ENCODE measurements at regions not wholly inside any gene's neighbourhood (a gene's known extent, or its start where the extent isn't known, plus 50 kb on each side); places are given as distances from the start of the nearest gene placed in this dataset.

DNA sequence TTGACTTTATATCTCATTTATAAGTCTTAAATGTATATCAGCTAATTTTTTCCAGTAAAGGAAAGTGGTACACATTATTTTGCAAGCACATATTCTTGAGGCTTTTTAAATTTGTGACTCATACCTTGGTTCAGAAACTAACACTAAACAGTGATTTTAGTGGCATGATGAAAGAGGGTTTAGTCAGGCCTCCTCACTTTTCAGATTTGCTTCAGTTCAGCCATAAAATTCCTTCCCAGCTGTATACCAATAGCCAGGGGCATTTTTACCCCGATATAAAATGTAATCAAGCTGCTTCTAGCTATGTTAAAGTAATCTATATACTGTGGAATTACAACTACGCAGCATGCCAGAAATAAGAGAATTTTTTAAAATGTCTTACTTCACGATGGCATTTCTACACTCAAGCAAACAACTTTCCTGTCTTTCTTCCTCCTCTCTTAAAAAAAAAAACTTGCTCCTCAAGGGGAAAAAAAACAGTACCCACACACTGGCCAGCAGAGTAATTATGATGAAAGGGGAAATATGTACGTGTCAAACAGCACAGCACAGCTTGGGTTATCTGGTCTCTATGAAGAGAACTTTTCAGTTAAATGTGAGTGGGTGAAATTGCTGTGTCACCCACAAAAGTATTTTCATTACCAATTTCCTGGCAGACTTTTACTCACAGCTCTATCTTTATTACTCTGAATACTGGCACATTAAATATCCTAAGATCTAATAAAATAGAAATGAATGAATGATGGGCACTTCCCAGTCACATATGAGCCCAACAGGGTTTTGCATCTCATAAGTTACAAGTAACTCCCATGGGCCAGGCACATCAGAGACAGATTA, 244.8 kb upstream of the TENT5A start:
- no TSS peak for BruUV-seq (replicated peaks)
- POLR2A ChIA-PET: no interaction called here

GRCh38 chr6:81996414-81996813, 243.9 kb upstream of the TENT5A start:
- H3K9ac ChIP-seq (replicated peaks; ENCODE audit: extremely low read depth, insufficient read depth, low read length): no peak overlapping the region
- POLR2A ChIA-PET: no interaction called here

More for the DNA sequence above, 244.8 kb upstream of the TENT5A start:
- H3K9ac ChIP-seq (replicated peaks; ENCODE audit: extremely low read depth, insufficient read depth, low read length): no peak overlapping the region
- no peaks in the 10 kb centered on the region for H3K36me3 ChIP-seq (ENCODE audit: control insufficient read depth in 2 of 2, extremely low read depth in 1 of 2, insufficient read depth in 2 of 2, low read length in 2 of 2)
- intact Hi-C loops (cut with micrococcal nuclease) (no loop called here), dilution Hi-C loops (cut with MboI; ENCODE audit: extremely low pct_ligation_motif_present, low sequenced_read_pairs) (no loop called here)
- peaks cover 3% of the 10 kb centered on the region for H3K4me1 ChIP-seq (ENCODE audit: control insufficient read depth, extremely low read depth, insufficient read depth, low read length)
- CTCF ChIA-PET: interaction anchor here (1.1 to 1.2 kb wide), 2 partner anchors 9 to 20 kb away, joined by 3 to 5 read pairs; no protein-coding TSS in a partner anchor
- no peaks in the 10 kb centered on the region for H3K9me1 ChIP-seq (replicated peaks; ENCODE audit: control insufficient read depth, extremely low read depth, insufficient read depth, low read length)
- H3K79me2 ChIP-seq (ENCODE audit: control insufficient read depth, insufficient read depth, low read length): no peaks in the 10 kb centered on the region
- no peak overlapping the region for H3K4me2 ChIP-seq (ENCODE audit: insufficient read depth, low read length)
- H3K9me3 ChIP-seq (replicated peaks; ENCODE audit: control insufficient read depth, insufficient read depth, low read length): no peaks in the 10 kb centered on the region
- TF ChIP-seq GATA2 (IDR thresholded peaks at IDR 0.05; ENCODE audit: insufficient read depth, insufficient read length, low read depth, low read length) (no peak), FOS (IDR thresholded peaks at IDR 0.05; ENCODE audit: borderline replicate concordance, insufficient read depth, low read length) (peak; percentile 11)
- H3K27me3 ChIP-seq (ENCODE audit: control insufficient read depth in 2 of 2, insufficient read depth in 2 of 2, low read length in 2 of 2): no peaks in the 10 kb centered on the region
- peak overlapping the region; percentile 54 for H2AFZ ChIP-seq (ENCODE audit: low read depth, low read length)
- no peak overlapping the region for H3K4me3 ChIP-seq (replicated peaks in 1 of 3; ENCODE audit: insufficient read depth in 1 of 3, low read depth in 1 of 3, low read length in 3 of 3)
- no peak overlapping the region for H3K27ac ChIP-seq (ENCODE audit: insufficient read depth, low read depth, low read length)
- no peaks in the 10 kb centered on the region for H4K20me1 ChIP-seq (replicated peaks; ENCODE audit: control insufficient read depth, extremely low read depth, insufficient read depth, low read length)
- DNase-seq (ENCODE audit: low read depth, low spot score): no peak
- FAIRE-seq: no peak

More at GRCh38 chr6:81996414-81996813, 243.9 kb upstream of the TENT5A start:
- H3K9me1 ChIP-seq (replicated peaks; ENCODE audit: control insufficient read depth, extremely low read depth, insufficient read depth, low read length): no peaks in the 10 kb centered on the region
- H3K9me3 ChIP-seq (replicated peaks; ENCODE audit: control insufficient read depth, insufficient read depth, low read length): no peaks in the 10 kb centered on the region
- dilution Hi-C loops (cut with MboI; ENCODE audit: extremely low pct_ligation_motif_present, low sequenced_read_pairs): no loop called here
- H4K20me1 ChIP-seq (replicated peaks; ENCODE audit: control insufficient read depth, extremely low read depth, insufficient read depth, low read length): no peaks in the 10 kb centered on the region
- no TSS peak for BruUV-seq (replicated peaks)
- no peak overlapping the region for H3K4me3 ChIP-seq (replicated peaks in 1 of 3; ENCODE audit: insufficient read depth in 1 of 3, low read depth in 1 of 3, low read length in 3 of 3)
- FAIRE-seq: no peak
- TF ChIP-seq EZH2 (IDR thresholded peaks at IDR 0.05; ENCODE audit: borderline replicate concordance, low read depth, low read length, severe bottlenecking) (no peak), FOS (IDR thresholded peaks at IDR 0.05; ENCODE audit: borderline replicate concordance, insufficient read depth, low read length) (peak; percentile 13), MAX (IDR thresholded peaks at IDR 0.05; ENCODE audit: insufficient read depth, insufficient read length) (no peak), POLR2AphosphoS5 (IDR thresholded peaks at IDR 0.05; ENCODE audit: insufficient read depth, low read depth, low read length) (no peak), GATA2 (IDR thresholded peaks at IDR 0.05; ENCODE audit: insufficient read depth, insufficient read length, low read depth, low read length) (no peak)
- CTCF ChIA-PET: interaction anchor here (1.9 kb wide), 1 partner anchor 10 kb away, joined by 11 read pairs; no protein-coding TSS in a partner anchor
- H3K79me2 ChIP-seq (ENCODE audit: control insufficient read depth, insufficient read depth, low read length): no peaks in the 10 kb centered on the region
- intact Hi-C loops (cut with micrococcal nuclease): no loop called here
- no peaks in the 10 kb centered on the region for H3K36me3 ChIP-seq (ENCODE audit: control insufficient read depth in 2 of 2, extremely low read depth in 1 of 2, insufficient read depth in 2 of 2, low read length in 2 of 2)
- H2AFZ ChIP-seq (ENCODE audit: low read depth, low read length): no peak overlapping the region
- DNase-seq (ENCODE audit: low read depth, low spot score): no peak
- H3K27me3 ChIP-seq (ENCODE audit: control insufficient read depth in 2 of 2, insufficient read depth in 2 of 2, low read length in 2 of 2): no peaks in the 10 kb centered on the region
- H3K27ac ChIP-seq (ENCODE audit: insufficient read depth, low read depth, low read length): no peak overlapping the region
- no peak overlapping the region for H3K4me2 ChIP-seq (ENCODE audit: insufficient read depth, low read length)
- H3K4me1 ChIP-seq (ENCODE audit: control insufficient read depth, extremely low read depth, insufficient read depth, low read length): peaks cover 3% of the 10 kb centered on the region

All from endothelial cell of umbilical vein (primary cell).